ENCODE measurements at regions not wholly inside any gene's neighbourhood (a gene's known extent, or its start where the extent isn't known, plus 50 kb on each side); places are given as distances from the start of the nearest gene placed in this dataset.
"Not testable (repeated sequence)": the region's sequence is repeated elsewhere in the genome, so short reads cannot be mapped to it uniquely, and the experiment has no call there.

GRCh38 chr12:45517381-45517780, 212.1 kb upstream of the ARID2 start:
- Histone ChIP-seq H3K4me3 (no peak overlapping the region), H3K9me3 (no peaks in the 10 kb centered on the region), H3K27me3 (no peaks in the 10 kb centered on the region), H3K4me1 (no peaks in the 10 kb centered on the region), H3K36me3 (no peaks in the 10 kb centered on the region), H3K27ac (no peak overlapping the region)
- no peak for TF ChIP-seq EP300 (IDR thresholded peaks at IDR 0.05)
- TF ChIP-seq CTCF (IDR thresholded peaks at IDR 0.05) = no peak
- no peak for TF ChIP-seq POLR2AphosphoS5 (IDR thresholded peaks at IDR 0.05)
- no peak for TF ChIP-seq POLR2A (IDR thresholded peaks at IDR 0.05)
- no peak for DNase-seq
- intact Hi-C loops (cut with DNase I) = no loop called here
- WGBS, 2 donors = 19 to 71% methylated on average over 3 of the region's 3 CpGs

GRCh38 chr12:45518291-45519235, 210.9 kb upstream of the ARID2 start:
- 37 to 38% methylated on average over 10 of the region's 10 CpGs for WGBS, 2 donors
- no peaks in the 10 kb centered on the region for H3K36me3 ChIP-seq
- DNase-seq = no peak
- H3K9me3 ChIP-seq = no peaks in the 10 kb centered on the region
- no peak overlapping the region for H3K4me3 ChIP-seq
- no peaks in the 10 kb centered on the region for H3K4me1 ChIP-seq
- H3K27ac ChIP-seq = no peak overlapping the region
- intact Hi-C loops (cut with DNase I) = no loop called here
- TF ChIP-seq EP300 (IDR thresholded peaks at IDR 0.05) = no peak
- no peak for TF ChIP-seq CTCF (IDR thresholded peaks at IDR 0.05)
- TF ChIP-seq POLR2AphosphoS5 (IDR thresholded peaks at IDR 0.05) = no peak
- no peak for TF ChIP-seq POLR2A (IDR thresholded peaks at IDR 0.05)
- H3K27me3 ChIP-seq = no peaks in the 10 kb centered on the region

- no peak overlapping the region for H3K4me3 ChIP-seq
- no peaks in the 10 kb centered on the region for H3K9me3 ChIP-seq
- TF ChIP-seq EP300 (IDR thresholded peaks at IDR 0.05) (no peak), CTCF (IDR thresholded peaks at IDR 0.05) (no peak), POLR2A (IDR thresholded peaks at IDR 0.05) (no peak), POLR2AphosphoS5 (IDR thresholded peaks at IDR 0.05) (no peak)
- intact Hi-C loops (cut with DNase I) = no loop called here
- H3K27me3 ChIP-seq = no peaks in the 10 kb centered on the region
- 69 to 83% methylated on average over 3 of the region's 3 CpGs for WGBS, 2 donors
- H3K36me3 ChIP-seq = no peaks in the 10 kb centered on the region
- DNase-seq = no peak
- no peak overlapping the region for H3K27ac ChIP-seq
- H3K4me1 ChIP-seq = no peaks in the 10 kb centered on the region
Measured at GRCh38 chr12:45522227-45522626, 207.3 kb upstream of the ARID2 start.

GRCh38 chr12:45526823-45527222, 202.7 kb upstream of the ARID2 start:
- H3K36me3 ChIP-seq; DNase-seq; H3K27ac ChIP-seq; intact Hi-C loops (cut with DNase I); H3K4me3 ChIP-seq; H3K4me1 ChIP-seq; H3K9me3 ChIP-seq; H3K27me3 ChIP-seq: not testable (repeated sequence)
- 16 to 49% methylated on average over 1 of the region's 1 CpG for WGBS, 2 donors

- H3K9me3 ChIP-seq = peaks cover 0 to 3% (median 0%) of the 10 kb centered on the region in 4 donors
- TF ChIP-seq POLR2A (IDR thresholded peaks at IDR 0.05) (no peak), POLR2AphosphoS5 (IDR thresholded peaks at IDR 0.05) (no peak), EP300 (IDR thresholded peaks at IDR 0.05) (no peak), CTCF (IDR thresholded peaks at IDR 0.05) (no peak)
- H3K4me3 ChIP-seq = no peak overlapping the region
- no peak overlapping the region for H3K27ac ChIP-seq
- WGBS, 2 donors = 70 to 75% methylated on average over 4 of the region's 4 CpGs
- intact Hi-C loops (cut with DNase I) = no loop called here
- no peaks in the 10 kb centered on the region for H3K27me3 ChIP-seq
- no peaks in the 10 kb centered on the region for H3K36me3 ChIP-seq
- DNase-seq = no peak
- H3K4me1 ChIP-seq = no peaks in the 10 kb centered on the region
Measured at GRCh38 chr12:45532113-45532512, 197.4 kb upstream of the ARID2 start.

Measured in sigmoid colon (tissue), 6 donors.